Stimulated activated CD8-positive, alpha-beta memory T cell treated with anti-CD3 and anti-CD28 coated beads, Interleukin-15, amount 100 ng/mL, for 4 hours (primary cell): ENCODE measurements at regions not wholly inside any gene's neighbourhood (a gene's known extent, or its start where the extent isn't known, plus 50 kb on each side); places are given as distances from the start of the nearest gene placed in this dataset.
"Not testable (repeated sequence)": the region's sequence is repeated elsewhere in the genome, so short reads cannot be mapped to it uniquely, and the experiment has no call there.

Experiments used
- DNase-seq, 2 donors: peaks; one replicate each; pipeline ENCODE4 v3.0.0-alpha.2; 2020; ENCODE audit warnings: low read depth in 2 of 2

- no peak for DNase-seq
Observed at GRCh38 chr9:19875291-19875920, 86.6 kb upstream of the SLC24A2 start.

GRCh38 chr9:19873188-19873587, 84.4 kb upstream of the SLC24A2 start:
- DNase-seq: not testable (repeated sequence)

GRCh38 chr9:19870988-19871387, 82.2 kb upstream of the SLC24A2 start:
- DNase-seq: no peak

GRCh38 chr9:19840953-19841352, 52.1 kb upstream of the SLC24A2 start:
- DNase-seq: no peak
